ENCODE measurements at regions not wholly inside any gene's neighbourhood (a gene's known extent, or its start where the extent isn't known, plus 50 kb on each side); places are given as distances from the start of the nearest gene placed in this dataset.
A peak's percentile ranks its signal among the peaks of the same experiment; 100 is the strongest.
"Not testable (repeated sequence)": the region's sequence is repeated elsewhere in the genome, so short reads cannot be mapped to it uniquely, and the experiment has no call there.

- no peak for DNase-seq (ENCODE audit: extremely low read depth, low read depth)
Measured at GRCh38 chr18:52131845-52132244, 208.2 kb upstream of the DCC start.

DNA sequence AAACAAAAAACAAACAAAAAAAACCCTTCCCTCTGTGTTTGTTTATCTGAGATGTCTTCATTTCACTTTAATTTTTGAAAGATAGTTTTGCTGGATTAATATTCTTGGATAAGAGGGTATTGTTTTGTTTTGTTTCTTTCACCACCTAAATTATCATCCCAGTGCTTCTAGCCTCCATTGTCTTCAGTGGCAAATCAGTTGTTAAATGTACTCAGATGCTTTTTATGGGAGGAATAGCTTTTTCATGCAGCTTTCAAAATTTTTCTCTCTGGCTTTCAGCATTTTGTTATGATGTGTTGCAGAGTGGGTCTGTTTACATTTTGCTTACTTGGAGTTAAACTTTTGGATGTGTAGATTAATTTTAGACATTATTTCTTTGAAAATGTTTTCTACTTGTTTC, 203.5 kb upstream of the DCC start:
- no peak for DNase-seq (ENCODE audit: extremely low read depth, low read depth)

DNA sequence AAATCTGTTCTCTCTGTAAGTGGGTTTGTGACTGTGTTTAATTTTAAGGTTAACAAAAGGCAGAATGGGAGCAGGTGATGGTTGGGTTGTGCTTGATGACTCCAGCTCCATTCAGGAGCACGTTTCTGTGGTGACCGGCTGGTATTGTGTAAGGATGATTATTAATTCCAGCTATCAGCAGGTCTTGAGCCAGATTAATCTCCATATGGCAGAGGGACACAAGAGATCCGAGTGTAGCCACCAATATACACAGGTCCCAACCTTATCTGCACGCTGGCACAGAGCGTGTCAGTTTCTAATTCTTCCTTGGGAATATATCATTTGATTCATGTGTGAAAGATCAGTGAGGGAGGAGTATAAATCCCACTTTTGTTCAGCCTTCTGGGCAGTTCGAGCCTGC, 199.0 kb upstream of the DCC start:
- no peak for DNase-seq (ENCODE audit: extremely low read depth, low read depth)

GRCh38 chr18:52150050-52150449, 189.9 kb upstream of the DCC start:
- no peak for DNase-seq (ENCODE audit: extremely low read depth, low read depth)

- DNase-seq (ENCODE audit: extremely low read depth, low read depth) = no peak
Measured at GRCh38 chr18:52152036-52152435, 188.0 kb upstream of the DCC start.

DNA sequence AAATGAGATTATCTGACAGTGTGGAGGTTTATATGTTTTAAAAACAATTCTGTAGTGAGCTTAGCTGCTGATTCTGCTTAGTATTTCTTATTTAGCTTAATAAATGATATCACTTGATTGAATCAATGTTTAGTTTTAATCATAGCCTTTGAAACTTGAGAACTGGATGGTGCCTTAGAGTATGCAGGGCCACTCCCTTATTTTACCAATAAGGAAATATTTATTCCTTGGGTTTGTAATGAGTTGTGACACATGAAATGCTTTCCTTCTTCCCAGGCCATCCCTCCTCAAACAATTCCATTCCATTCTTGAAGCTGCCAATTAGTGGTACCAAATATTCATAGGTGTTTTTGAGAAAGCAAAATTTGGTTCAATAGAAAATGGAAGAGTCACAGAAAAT, 183.8 kb upstream of the DCC start:
- DNase-seq (ENCODE audit: extremely low read depth, low read depth) = no peak

DNA sequence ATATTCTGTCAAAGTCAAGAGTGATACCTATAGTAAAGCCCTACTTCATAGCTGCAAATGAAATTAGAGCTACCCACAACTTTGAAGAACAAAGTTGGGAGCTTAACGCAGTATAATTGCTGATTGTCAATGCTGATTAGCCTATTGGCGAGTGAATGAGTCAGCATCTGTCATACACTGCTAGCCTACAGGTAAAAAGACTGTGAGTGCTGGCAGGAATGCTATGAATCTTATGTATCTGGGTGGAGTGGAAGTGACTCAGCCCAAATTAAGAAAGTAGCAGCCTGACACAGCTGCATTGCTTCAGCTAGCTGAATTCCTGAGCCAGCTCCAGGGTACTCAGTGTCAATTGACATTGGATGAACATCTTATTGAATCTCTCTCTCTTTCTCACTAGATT, 179.4 kb upstream of the DCC start:
- peak; percentile 41 for DNase-seq (ENCODE audit: extremely low read depth, low read depth)

- no peak for DNase-seq (ENCODE audit: extremely low read depth, low read depth)
Measured at GRCh38 chr18:52163478-52163877, 176.5 kb upstream of the DCC start.

- DNase-seq (ENCODE audit: extremely low read depth, low read depth) = not testable (repeated sequence)
Measured at GRCh38 chr18:52168131-52168530, 171.9 kb upstream of the DCC start.

- DNase-seq (ENCODE audit: extremely low read depth, low read depth) = no peak
Measured at GRCh38 chr18:52174220-52174619, 165.8 kb upstream of the DCC start.

- DNase-seq (ENCODE audit: extremely low read depth, low read depth) = no peak
Measured at GRCh38 chr18:52175406-52175805, 164.6 kb upstream of the DCC start.

GRCh38 chr18:52183107-52183506, 156.9 kb upstream of the DCC start:
- no peak for DNase-seq (ENCODE audit: extremely low read depth, low read depth)

- no peak for DNase-seq (ENCODE audit: extremely low read depth, low read depth)
Measured at GRCh38 chr18:52190195-52190594, 149.8 kb upstream of the DCC start.

GRCh38 chr18:52190631-52191030, 149.4 kb upstream of the DCC start:
- DNase-seq (ENCODE audit: extremely low read depth, low read depth) = no peak

DNA sequence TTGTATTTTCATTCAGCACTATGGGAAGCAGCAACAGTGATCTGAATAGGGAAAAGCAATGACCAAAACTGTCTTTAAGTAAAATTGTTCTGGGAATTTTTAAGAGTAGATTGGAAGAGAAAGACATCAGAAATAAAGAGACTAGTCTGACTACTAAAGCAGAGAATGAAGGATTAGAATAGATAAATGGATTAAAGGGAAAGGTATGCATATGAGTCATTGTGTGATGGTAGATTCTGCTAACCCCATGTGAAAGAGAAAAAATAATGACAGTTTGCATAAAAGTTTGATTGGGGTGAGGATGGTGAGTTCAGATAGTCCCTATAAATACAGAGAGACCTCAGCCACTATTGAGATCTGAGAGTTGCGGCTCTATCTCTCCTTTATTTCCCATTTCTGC, 139.6 kb upstream of the DCC start:
- no peak for DNase-seq (ENCODE audit: extremely low read depth, low read depth)

GRCh38 chr18:52200921-52201663, 138.9 kb upstream of the DCC start:
- no peak for DNase-seq (ENCODE audit: extremely low read depth, low read depth)

DNA sequence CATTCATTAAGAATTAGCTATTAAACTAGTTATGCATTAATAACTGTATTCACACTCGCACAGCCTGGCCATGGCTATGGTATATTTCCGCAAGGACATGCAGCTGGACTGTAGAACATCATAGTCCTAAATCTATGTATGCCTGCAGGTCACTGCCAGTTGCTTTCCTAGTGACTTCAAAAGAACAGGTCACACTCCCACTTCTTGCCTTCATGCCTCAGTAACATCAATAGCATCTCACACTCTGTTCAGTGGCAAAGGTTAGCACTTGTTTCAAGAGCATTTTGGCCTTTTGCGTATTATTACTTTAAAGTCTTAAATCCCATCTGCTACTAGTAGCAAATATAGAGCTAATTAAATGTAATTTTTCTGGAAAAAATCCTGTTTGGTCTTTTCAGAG, 131.4 kb upstream of the DCC start:
- no peak for DNase-seq (ENCODE audit: extremely low read depth, low read depth)

- DNase-seq (ENCODE audit: extremely low read depth, low read depth) = no peak
Measured at GRCh38 chr18:52216109-52216508, 123.9 kb upstream of the DCC start.

DNA sequence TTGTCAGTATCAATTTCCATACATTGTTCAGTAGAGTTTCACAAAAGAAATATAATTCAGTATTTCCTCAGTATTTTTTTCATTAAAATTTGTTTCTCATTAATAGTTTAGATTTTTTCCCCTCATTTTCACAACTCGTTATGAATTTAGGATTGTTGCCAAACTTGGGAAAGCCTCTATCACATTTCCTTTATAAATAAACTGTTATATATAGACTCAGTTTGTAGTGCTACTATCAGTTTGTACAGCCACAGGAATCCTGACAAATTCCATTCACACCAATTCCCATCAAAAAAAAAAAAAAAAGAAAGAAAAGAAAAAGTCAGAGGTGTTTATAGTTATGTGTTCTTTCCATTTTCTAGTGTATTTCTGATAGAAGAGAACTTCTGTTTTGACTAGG, 123.3 kb upstream of the DCC start:
- no peak for DNase-seq (ENCODE audit: extremely low read depth, low read depth)

DNA sequence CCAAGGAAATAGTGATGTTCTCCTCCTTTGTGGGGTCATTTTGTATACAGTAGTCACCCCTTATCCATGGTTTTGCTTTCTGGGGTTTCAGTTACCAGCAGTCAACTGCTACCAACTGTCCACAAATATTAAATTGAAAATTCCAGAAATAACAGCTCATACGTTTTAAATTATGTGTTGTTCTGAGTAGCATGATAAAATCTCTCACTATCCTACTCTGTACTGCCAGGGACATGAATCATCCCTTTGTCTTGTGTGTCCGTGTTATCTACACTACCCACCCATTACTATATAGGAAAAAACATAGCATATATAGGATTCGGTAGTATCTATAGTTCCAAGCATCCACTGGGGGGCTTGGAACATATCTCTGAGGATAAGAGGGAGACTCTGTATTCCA, 120.9 kb upstream of the DCC start:
- DNase-seq (ENCODE audit: extremely low read depth, low read depth) = no peak

GRCh38 chr18:52220062-52220591, 119.9 kb upstream of the DCC start:
- no peak for DNase-seq (ENCODE audit: extremely low read depth, low read depth)

GRCh38 chr18:52222211-52222610, 117.8 kb upstream of the DCC start:
- no peak for DNase-seq (ENCODE audit: extremely low read depth, low read depth)

DNA sequence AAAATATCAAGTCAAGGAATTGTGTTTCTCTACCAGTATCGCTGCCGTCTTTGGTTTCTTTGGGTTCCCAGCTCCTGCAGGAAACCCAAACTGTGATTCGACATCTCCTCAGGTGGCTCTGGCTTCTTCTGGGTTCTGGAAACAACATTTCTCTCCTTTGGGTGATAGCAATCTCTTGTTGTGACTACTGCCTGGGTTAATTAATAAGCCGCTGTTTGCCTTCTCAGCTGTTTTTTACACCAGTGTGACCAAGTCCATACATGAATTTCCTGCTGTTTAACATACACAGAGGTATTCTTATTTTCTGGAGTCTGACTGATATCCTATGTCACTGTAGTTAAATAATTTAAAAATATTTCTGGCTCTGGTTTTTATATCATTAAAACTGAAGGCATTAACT, 112.5 kb upstream of the DCC start:
- no peak for DNase-seq (ENCODE audit: extremely low read depth, low read depth)

All from NCI-H460 (cell line).